ENCODE measurements at regions not wholly inside any gene's neighbourhood (a gene's known extent, or its start where the extent isn't known, plus 50 kb on each side); places are given as distances from the start of the nearest gene placed in this dataset.
"Not testable (repeated sequence)": the region's sequence is repeated elsewhere in the genome, so short reads cannot be mapped to it uniquely, and the experiment has no call there.

- Histone ChIP-seq H3K4me3 (no peak overlapping the region), H3K4me1 (replicated peaks in 1 of 2) (peaks cover 0 to 3% of the 10 kb centered on the region in 2 donors), H3K27ac (no peak overlapping the region)
- ATAC-seq (replicated peaks in 6 of 8): no peak
- in situ Hi-C loops (cut with MboI; ENCODE audit: low pct_unique_long_range_greater_than_20kb in 2 of 9, low sequenced_read_pairs in 9 of 9, unreplicated experiment in 9 of 9): no loop called here
- 31 to 100% (median 74%) methylated on average over 1 to 4 of the region's 4 CpGs for WGBS, 10 experiments
Measured at GRCh38 chr2:160737247-160737646, 243.6 kb upstream of the RBMS1 start.

GRCh38 chr2:160741271-160741670 lies 247.7 kb upstream of the RBMS1 start:
- Histone ChIP-seq H3K27ac (no peak overlapping the region), H3K4me3 (no peak overlapping the region), H3K4me1 (replicated peaks in 1 of 2) (peaks cover 0 to 3% of the 10 kb centered on the region in 2 donors)
- ATAC-seq (replicated peaks in 6 of 8): no peak
- in situ Hi-C loops (cut with MboI; ENCODE audit: low pct_unique_long_range_greater_than_20kb in 2 of 9, low sequenced_read_pairs in 9 of 9, unreplicated experiment in 9 of 9): no loop called here

GRCh38 chr2:160741815-160742214 lies 248.2 kb upstream of the RBMS1 start:
- WGBS, 10 experiments: 80 to 100% (median 100%) methylated on average over 1 to 2 of the region's 2 CpGs; no CpG with 5 or more reads in 2 of the 10 experiments
- in situ Hi-C loops (cut with MboI; ENCODE audit: low pct_unique_long_range_greater_than_20kb in 2 of 9, low sequenced_read_pairs in 9 of 9, unreplicated experiment in 9 of 9): no loop called here
- Histone ChIP-seq H3K4me1 (replicated peaks in 1 of 2) (peaks cover 0 to 3% of the 10 kb centered on the region in 2 donors), H3K27ac (no peak overlapping the region), H3K4me3 (no peak overlapping the region)
- no peak for ATAC-seq (replicated peaks in 6 of 8)

GRCh38 chr2:160742667-160743066 lies 249.1 kb upstream of the RBMS1 start:
- Histone ChIP-seq H3K4me1 (replicated peaks in 1 of 2) (no peaks in the 10 kb centered on the region), H3K4me3 (no peak overlapping the region), H3K27ac (no peak overlapping the region)
- peak in 2 of 8 experiments; percentile 60 to 67 for ATAC-seq (replicated peaks in 6 of 8)
- in situ Hi-C loops (cut with MboI; ENCODE audit: low pct_unique_long_range_greater_than_20kb in 2 of 9, low sequenced_read_pairs in 9 of 9, unreplicated experiment in 9 of 9): no loop called here
- WGBS, 10 experiments: 31 to 100% (median 100%) methylated on average over 1 to 2 of the region's 2 CpGs; no CpG with 5 or more reads in 5 of the 10 experiments

- WGBS, 10 experiments: 7 to 89% (median 60%) methylated on average over 1 to 4 of the region's 4 CpGs; no CpG with 5 or more reads in 3 of the 10 experiments
Measured at GRCh38 chr2:160747501-160748170, 254.0 kb upstream of the RBMS1 start.

GRCh38 chr2:160751021-160751420 lies 257.4 kb upstream of the RBMS1 start:
- H3K4me3 ChIP-seq: no peak overlapping the region
- no peak overlapping the region for H3K27ac ChIP-seq
- peaks cover 0 to 4% of the 10 kb centered on the region in 2 donors for H3K4me1 ChIP-seq (replicated peaks in 1 of 2)
- 39 to 100% (median 94%) methylated on average over 1 to 2 of the region's 2 CpGs; no CpG with 5 or more reads in 1 of the 10 experiments for WGBS, 10 experiments
- in situ Hi-C loops (cut with MboI; ENCODE audit: low pct_unique_long_range_greater_than_20kb in 2 of 9, low sequenced_read_pairs in 9 of 9, unreplicated experiment in 9 of 9): no loop called here
- ATAC-seq (replicated peaks in 6 of 8): no peak

More at GRCh38 chr2:160747501-160748170, 254.0 kb upstream of the RBMS1 start:
- H3K4me1 ChIP-seq (replicated peaks in 1 of 2): peaks cover 0 to 4% of the 10 kb centered on the region in 2 donors
- ATAC-seq (replicated peaks in 6 of 8): peak in 2 of 8 experiments; percentile 93 to 95
- no peak overlapping the region for H3K4me3 ChIP-seq
- in situ Hi-C loops (cut with MboI; ENCODE audit: low pct_unique_long_range_greater_than_20kb in 2 of 9, low sequenced_read_pairs in 9 of 9, unreplicated experiment in 9 of 9): no loop called here
- H3K27ac ChIP-seq: no peak overlapping the region

DNA sequence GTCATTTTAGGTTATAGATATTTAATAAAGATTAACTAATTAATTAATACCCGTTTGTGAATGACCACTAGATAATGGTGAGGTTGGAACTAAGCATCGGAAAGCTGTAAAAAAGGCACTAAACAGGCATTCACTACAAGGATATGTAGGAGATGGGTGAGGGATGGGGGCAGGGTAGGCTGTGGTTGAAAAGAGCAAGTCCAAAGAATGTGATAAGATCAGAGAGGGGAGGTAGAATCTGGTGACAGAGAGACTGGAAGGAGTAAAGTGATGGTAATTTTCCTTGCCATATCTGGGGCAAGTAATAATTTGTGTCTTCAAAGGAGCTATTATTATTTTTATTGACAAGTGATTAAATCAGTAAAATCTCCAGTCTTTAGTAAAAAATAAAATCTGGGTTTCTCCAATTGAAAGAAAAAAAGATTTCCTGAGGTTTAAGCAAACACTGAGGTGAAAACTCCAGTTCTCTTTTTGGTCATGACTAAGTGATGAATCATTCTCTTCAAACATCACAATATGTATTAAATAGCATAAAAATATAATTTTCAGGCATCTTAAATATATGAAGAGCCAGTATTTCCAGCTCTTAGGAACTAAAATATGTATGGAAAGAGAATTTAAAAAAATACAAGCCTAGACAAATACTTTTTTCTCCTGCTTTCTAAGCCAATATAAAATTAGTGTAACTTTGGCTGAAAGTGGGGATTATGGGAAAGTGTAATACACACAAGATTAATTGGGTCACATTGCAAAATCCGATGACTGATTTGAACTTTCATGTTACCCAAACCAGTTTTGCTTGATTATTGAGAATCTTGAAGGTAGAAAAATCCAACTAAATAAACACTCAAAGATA lies 259.1 kb upstream of the RBMS1 start:
- ATAC-seq (replicated peaks in 6 of 8): no peak
- H3K27ac ChIP-seq: no peak overlapping the region
- H3K4me1 ChIP-seq (replicated peaks in 1 of 2): peaks cover 0 to 4% of the 10 kb centered on the region in 2 donors
- no peak overlapping the region for H3K4me3 ChIP-seq
- 43 to 90% (median 73%) methylated on average over 1 to 3 of the region's 3 CpGs for WGBS, 10 experiments
- in situ Hi-C loops (cut with MboI; ENCODE audit: low pct_unique_long_range_greater_than_20kb in 2 of 9, low sequenced_read_pairs in 9 of 9, unreplicated experiment in 9 of 9): no loop called here

- Histone ChIP-seq H3K4me3 (no peak overlapping the region), H3K27ac (no peak overlapping the region), H3K4me1 (replicated peaks in 1 of 2) (peaks cover 0 to 4% of the 10 kb centered on the region in 2 donors)
- no peak for ATAC-seq (replicated peaks in 6 of 8)
- in situ Hi-C loops (cut with MboI; ENCODE audit: low pct_unique_long_range_greater_than_20kb in 2 of 9, low sequenced_read_pairs in 9 of 9, unreplicated experiment in 9 of 9): no loop called here
Measured at GRCh38 chr2:160753331-160753654, 259.7 kb upstream of the RBMS1 start.

DNA sequence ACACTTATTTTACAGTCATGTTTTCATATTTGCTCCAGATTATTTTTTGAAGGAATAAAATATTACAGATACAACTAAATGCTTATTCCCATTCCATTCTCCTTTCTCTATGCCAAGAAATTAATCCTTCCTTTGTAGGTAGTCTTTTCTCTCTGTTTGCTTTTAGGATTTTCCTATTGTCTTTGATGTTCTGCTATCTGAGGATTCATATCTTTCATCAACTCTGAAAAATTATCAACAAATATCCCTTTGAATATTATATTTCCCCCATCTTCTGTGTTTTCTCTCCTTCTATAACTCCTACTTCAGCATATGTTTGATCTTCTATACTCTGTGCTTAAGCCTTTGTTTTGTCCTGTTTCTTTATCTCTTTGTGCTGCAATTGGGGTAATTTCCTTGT lies 260.4 kb upstream of the RBMS1 start:
- in situ Hi-C loops (cut with MboI; ENCODE audit: low pct_unique_long_range_greater_than_20kb in 2 of 9, low sequenced_read_pairs in 9 of 9, unreplicated experiment in 9 of 9): no loop called here
- ATAC-seq (replicated peaks in 6 of 8): no peak

GRCh38 chr2:160756481-160756880 lies 262.9 kb upstream of the RBMS1 start:
- in situ Hi-C loops (cut with MboI; ENCODE audit: low pct_unique_long_range_greater_than_20kb in 2 of 9, low sequenced_read_pairs in 9 of 9, unreplicated experiment in 9 of 9): no loop called here
- no peak overlapping the region for H3K4me3 ChIP-seq
- peak in 1 of 8 experiments; percentile 25 for ATAC-seq (replicated peaks in 6 of 8)
- no peak overlapping the region for H3K27ac ChIP-seq
- peaks cover 0 to 3% of the 10 kb centered on the region in 2 donors for H3K4me1 ChIP-seq (replicated peaks in 1 of 2)

More for the DNA sequence above, 260.4 kb upstream of the RBMS1 start:
- Histone ChIP-seq H3K27ac (no peak overlapping the region), H3K4me1 (replicated peaks in 1 of 2) (peaks cover 0 to 4% of the 10 kb centered on the region in 2 donors), H3K4me3 (no peak overlapping the region)

DNA sequence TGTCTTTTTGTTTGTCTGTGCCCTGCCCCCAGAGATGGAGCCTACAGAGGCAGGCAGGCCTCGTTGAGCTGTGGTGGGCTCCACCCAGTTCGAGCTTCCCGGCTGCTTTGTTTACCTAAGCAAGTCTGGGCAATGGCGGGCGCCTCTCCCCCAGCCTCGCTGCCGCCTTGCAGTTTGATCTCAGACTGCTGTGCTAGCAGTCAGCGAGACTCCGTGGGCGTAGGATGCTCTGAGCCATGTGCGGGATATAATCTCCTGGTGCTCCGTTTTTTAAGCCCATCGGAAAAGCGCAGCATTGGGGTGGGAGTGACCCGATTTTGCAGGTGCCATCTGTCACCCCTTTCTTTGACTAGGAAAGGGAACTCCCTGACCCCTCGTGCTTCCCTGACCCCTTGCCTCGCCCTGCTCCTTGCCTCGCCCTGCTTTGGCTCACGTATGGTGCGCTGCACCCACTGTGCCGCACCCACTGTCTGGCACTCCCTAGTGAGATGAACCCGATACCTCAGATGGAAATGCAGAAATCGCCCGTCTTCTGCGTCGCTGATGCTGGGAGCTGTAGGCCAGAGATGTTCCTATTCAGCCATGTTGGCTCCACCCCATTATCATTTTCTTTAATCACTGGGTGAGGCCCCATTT lies 269.0 kb upstream of the RBMS1 start:
- H3K4me3 ChIP-seq; ATAC-seq (replicated peaks in 6 of 8); in situ Hi-C loops (cut with MboI; ENCODE audit: low pct_unique_long_range_greater_than_20kb in 2 of 9, low sequenced_read_pairs in 9 of 9, unreplicated experiment in 9 of 9); H3K4me1 ChIP-seq (replicated peaks in 1 of 2); H3K27ac ChIP-seq: not testable (repeated sequence)
- 60 to 100% (median 94%) methylated on average over 1 to 9 of the region's 26 CpGs; no CpG with 5 or more reads in 5 of the 10 experiments for WGBS, 10 experiments

- H3K4me1 ChIP-seq (replicated peaks in 1 of 2): no peaks in the 10 kb centered on the region
- H3K4me3 ChIP-seq: no peak overlapping the region
- no peak overlapping the region for H3K27ac ChIP-seq
- in situ Hi-C loops (cut with MboI; ENCODE audit: low pct_unique_long_range_greater_than_20kb in 2 of 9, low sequenced_read_pairs in 9 of 9, unreplicated experiment in 9 of 9): no loop called here
- peak in 1 of 8 experiments; percentile 54 for ATAC-seq (replicated peaks in 6 of 8)
Measured at GRCh38 chr2:160783474-160783873, 289.9 kb upstream of the RBMS1 start.

DNA sequence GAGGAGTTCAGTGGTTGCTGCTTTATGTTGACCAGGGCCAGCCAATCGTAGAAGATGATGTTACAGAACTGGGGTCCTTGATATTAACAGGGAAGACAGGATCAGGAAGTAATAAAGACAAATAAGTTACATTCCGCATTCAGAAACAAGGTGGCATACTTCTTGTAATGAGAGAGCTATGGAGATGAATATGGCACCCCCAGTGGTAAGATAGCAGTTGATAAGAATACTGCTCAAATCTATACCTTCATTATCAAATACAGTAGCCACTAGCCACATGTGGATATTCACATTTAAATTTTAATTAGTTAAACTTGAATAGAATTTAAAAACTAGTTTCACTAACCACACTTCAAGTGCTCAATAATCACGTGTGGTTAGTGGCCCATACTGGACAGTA lies 290.4 kb upstream of the RBMS1 start:
- in situ Hi-C loops (cut with MboI; ENCODE audit: low pct_unique_long_range_greater_than_20kb in 2 of 9, low sequenced_read_pairs in 9 of 9, unreplicated experiment in 9 of 9): no loop called here
- Histone ChIP-seq H3K4me1 (replicated peaks in 1 of 2) (no peaks in the 10 kb centered on the region), H3K27ac (no peak overlapping the region), H3K4me3 (no peak overlapping the region)
- WGBS, 10 experiments: 70 to 100% (median 86%) methylated on average over 1 to 3 of the region's 3 CpGs
- no peak for ATAC-seq (replicated peaks in 6 of 8)
